Skin epidermis (tissue), 12 donors: ENCODE measurements at regions not wholly inside any gene's neighbourhood (a gene's known extent, or its start where the extent isn't known, plus 50 kb on each side); places are given as distances from the start of the nearest gene placed in this dataset.
"Not testable (repeated sequence)": the region's sequence is repeated elsewhere in the genome, so short reads cannot be mapped to it uniquely, and the experiment has no call there.

ENCODE experiments used
- H3K27ac ChIP-seq, 21 experiments: fragments of 200-600 bp; sonication (generic) in 11 of 21; one replicate each; pipeline ENCODE4 v1.5.0; 2020; ENCODE audit warnings: mild to moderate bottlenecking in 3 of 21, inconsistent platforms in 2 of 21, moderate library complexity in 2 of 21
- H3K4me3 ChIP-seq, 7 experiments: fragments of 200-600 bp; sonication (generic) in 2 of 7; one replicate each; pipeline ENCODE4 v1.5.0; 2020; ENCODE audit warnings: inconsistent platforms in 2 of 7, mild to moderate bottlenecking in 2 of 7, moderate library complexity in 1 of 7

DNA sequence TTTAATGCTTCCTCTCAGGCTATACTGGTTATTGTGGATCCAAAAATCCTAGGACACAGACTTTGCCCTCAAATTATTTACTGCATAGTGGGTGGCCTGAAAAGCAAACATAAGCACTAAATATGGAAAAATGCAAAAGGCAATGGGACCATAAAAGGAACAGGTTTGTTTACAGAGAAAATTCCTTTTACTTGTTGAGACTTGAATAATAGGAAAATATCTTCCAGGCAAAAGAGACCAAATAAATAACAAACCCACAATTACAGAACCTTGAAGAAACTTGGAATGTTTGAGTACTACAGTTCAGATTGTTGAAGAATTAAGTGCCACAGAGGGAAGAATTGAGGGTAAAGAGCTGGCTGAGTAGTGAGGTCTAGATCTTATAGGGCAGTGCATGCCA, 711.0 kb downstream of the C4orf33 start:
- Histone ChIP-seq H3K27ac (no peak overlapping the region), H3K4me3 (no peak overlapping the region)

DNA sequence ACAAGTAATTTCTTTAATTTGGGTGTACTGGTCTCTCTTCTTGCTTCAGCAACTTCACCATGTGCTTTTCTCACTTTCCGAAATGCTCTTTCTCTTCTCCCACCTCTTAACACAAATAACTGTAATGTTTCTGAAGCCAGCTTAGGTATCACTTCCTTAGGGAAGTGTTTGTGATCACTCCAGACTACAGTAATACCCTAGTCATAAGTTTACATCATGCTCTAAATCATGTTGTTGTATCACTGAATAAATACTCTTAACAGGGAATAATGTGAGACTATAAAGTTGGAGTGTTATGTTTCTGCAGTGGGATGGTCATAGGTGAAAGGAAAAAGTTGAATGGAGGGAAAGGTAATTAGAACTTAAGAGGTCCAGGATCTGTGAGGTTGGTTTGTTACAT, 712.3 kb downstream of the C4orf33 start:
- no peak overlapping the region for H3K4me3 ChIP-seq
- no peak overlapping the region for H3K27ac ChIP-seq

DNA sequence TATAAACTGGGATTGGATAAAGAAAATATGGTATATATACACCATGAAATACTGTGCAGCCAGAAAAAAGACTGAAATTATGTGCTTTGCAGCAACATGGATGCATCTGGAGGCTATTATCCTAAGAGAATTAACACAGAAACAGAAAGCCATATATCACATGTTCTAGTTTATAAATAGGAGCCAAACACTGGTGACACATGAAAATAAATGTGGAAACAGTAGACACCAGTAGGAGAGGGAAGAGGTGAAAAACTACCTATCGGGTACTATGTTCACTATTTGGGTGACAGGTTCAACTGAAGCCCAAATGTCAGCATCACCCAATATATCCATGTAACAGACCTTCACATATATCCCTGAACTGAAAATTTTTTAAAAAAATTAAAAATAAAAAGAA, 725.1 kb downstream of the C4orf33 start:
- H3K27ac ChIP-seq: no peak overlapping the region
- H3K4me3 ChIP-seq: no peak overlapping the region

DNA sequence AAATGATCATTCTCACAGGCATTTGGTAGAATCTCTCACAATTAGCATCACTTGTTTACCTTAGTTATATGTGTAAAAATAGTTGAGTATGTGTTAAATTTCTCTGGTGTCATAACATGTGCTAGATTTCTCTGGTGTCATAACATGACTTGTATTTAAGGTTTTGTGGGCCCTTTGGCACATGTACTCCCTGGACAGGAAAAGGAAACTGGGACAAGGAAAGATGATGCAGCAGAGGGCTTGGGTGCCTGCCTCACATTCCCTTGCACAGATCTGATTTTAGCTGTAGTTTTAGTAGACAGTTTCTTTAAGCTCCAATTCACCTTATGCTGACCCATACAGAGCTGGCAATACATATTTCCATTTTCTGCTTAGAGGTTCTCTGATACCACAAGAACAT, 726.0 kb downstream of the C4orf33 start:
- Histone ChIP-seq H3K27ac (no peak overlapping the region), H3K4me3 (no peak overlapping the region)

DNA sequence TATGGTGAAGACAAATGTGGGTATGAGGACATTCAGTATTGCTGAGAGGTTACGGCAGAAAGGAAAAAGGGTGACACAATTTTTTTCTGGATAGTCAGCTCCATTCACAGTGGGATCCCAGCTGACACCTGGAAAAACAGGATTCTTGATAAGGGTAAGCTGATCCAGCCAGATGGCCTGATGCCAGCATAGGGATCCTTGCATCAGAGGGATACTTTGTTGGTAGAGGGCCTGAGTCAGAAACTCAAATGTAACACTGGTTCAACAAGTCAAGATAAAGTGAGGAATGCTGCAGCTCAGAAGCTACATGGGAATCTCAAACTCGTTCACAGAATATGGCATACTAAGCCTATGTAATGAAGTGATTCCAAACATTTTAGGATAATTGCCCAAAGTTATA, 726.7 kb downstream of the C4orf33 start:
- Histone ChIP-seq H3K4me3 (no peak overlapping the region), H3K27ac (no peak overlapping the region)

GRCh38 chr4:129823105-129823504, 727.2 kb downstream of the C4orf33 start:
- H3K4me3 ChIP-seq: no peak overlapping the region
- H3K27ac ChIP-seq: no peak overlapping the region

DNA sequence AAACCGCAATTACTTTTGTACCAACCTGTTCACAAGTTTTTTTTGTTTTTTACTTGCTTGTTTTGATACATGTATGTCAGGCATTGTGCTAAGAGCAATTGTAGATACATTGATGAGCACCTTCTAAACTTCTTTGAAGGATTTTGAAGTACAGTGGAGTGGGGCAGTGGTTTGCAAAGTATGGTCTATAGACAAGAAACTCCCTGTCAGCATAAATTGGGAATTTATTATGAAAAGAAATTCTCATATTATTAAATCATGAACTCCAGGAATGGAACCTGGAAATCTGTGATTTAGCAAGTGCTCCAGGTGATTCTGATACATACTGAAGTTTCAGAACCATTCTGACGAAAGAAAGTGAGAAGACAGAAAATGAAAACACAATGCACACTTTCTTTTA, 733.4 kb downstream of the C4orf33 start:
- no peak overlapping the region for H3K4me3 ChIP-seq
- H3K27ac ChIP-seq: no peak overlapping the region

GRCh38 chr4:129839687-129840086, 743.7 kb downstream of the C4orf33 start:
- Histone ChIP-seq H3K27ac (no peak overlapping the region), H3K4me3 (no peak overlapping the region)

GRCh38 chr4:129842096-129842495, 746.1 kb downstream of the C4orf33 start:
- H3K27ac ChIP-seq: no peak overlapping the region
- no peak overlapping the region for H3K4me3 ChIP-seq

- no peak overlapping the region for H3K27ac ChIP-seq
Measured at GRCh38 chr4:129852434-129852833, 756.5 kb downstream of the C4orf33 start.

GRCh38 chr4:129853685-129854467, 757.9 kb downstream of the C4orf33 start:
- not testable (repeated sequence) for H3K27ac ChIP-seq
- H3K4me3 ChIP-seq: peak overlapping the region in 1 of 7 experiments; percentile 19

More at GRCh38 chr4:129852434-129852833, 756.5 kb downstream of the C4orf33 start:
- no peak overlapping the region for H3K4me3 ChIP-seq

- H3K27ac ChIP-seq: no peak overlapping the region
- H3K4me3 ChIP-seq: no peak overlapping the region
Measured at GRCh38 chr4:129862461-129862860, 766.5 kb downstream of the C4orf33 start.

DNA sequence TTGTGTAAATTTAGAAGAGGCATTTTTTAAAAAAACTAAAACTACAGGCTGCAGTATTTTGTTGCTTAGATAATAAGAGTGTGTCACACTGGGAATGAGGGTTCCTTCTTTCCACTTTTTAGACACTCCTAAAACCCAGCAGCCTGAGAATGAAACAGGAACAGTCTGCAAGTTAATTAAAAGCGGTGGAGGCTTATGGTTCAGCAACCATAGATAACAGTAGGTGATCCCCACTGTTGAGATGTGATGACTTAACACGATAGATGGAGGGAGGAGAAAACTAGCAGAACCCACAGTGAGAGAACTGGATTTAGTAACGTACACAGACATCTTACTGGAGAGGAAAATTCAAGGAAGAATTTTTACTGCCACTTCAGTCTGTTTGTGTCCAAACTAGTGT, 767.3 kb downstream of the C4orf33 start:
- H3K27ac ChIP-seq: no peak overlapping the region
- H3K4me3 ChIP-seq: no peak overlapping the region

GRCh38 chr4:129883996-129884395, 788.0 kb downstream of the C4orf33 start:
- Histone ChIP-seq H3K4me3 (no peak overlapping the region), H3K27ac (no peak overlapping the region)

DNA sequence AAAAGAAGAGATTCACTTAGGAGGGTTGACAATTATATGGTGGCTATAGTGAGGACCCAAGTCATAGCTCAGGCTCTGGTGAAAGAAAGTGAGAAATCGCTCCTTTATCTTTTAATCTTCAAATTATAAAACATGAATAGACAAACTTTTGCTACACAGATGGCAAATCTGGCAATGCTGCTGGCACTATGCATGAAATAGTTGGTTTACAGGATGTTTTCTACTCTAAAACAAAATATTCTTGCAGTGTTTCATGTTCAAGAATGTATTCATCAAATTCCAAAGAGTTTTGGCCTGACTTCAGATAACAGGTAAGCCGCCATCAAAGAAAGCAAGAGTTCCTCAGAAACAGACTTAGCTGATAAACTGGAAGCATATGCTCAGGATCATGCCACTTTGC, 801.2 kb downstream of the C4orf33 start:
- Histone ChIP-seq H3K27ac (no peak overlapping the region), H3K4me3 (no peak overlapping the region)

- Histone ChIP-seq H3K4me3 (no peak overlapping the region), H3K27ac (no peak overlapping the region)
Measured at GRCh38 chr4:129899849-129900248, 803.9 kb downstream of the C4orf33 start.

GRCh38 chr4:129900430-129900953, 804.5 kb downstream of the C4orf33 start:
- no peak overlapping the region for H3K27ac ChIP-seq
- no peak overlapping the region for H3K4me3 ChIP-seq

DNA sequence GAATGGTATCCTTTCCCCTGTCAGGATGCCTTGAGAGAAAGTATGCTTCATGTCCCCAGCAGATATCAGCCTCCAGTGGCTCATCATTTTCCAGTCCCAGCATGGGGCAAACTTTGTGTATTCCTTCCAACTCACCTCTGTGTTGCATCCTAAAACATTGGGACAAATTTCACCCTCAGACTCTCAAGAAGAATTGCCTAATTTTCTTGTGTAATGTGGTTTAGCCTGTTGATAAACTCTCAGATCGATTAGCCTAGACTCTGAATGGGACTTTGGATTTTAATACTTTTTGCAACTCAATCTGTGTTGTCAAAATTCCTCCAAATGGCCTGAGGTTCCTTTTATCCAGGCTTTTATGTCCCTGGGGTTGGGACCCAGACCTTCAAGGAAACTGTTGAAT, 805.3 kb downstream of the C4orf33 start:
- Histone ChIP-seq H3K27ac (no peak overlapping the region), H3K4me3 (no peak overlapping the region)

DNA sequence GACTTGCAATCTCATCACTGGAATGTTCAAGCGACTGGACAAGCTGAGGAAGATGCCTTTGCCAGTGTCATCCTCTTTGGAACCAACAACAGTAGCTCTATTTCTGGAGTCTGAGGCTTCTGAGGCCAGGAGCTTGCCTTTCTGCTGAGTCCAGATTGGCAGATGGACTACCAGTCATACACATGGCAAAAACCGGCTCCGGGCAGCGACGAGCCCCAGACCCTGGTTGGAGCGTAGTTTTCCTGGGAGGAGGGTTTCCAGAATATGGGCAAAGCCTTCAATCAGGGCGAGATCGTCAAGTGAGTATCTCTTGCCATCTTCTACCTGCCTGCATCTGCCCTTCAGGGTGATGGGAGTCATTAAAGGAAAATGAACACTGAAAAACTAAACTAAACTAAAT, 807.9 kb downstream of the C4orf33 start:
- Histone ChIP-seq H3K27ac (no peak overlapping the region), H3K4me3 (no peak overlapping the region)

GRCh38 chr4:129905256-129905655, 809.3 kb downstream of the C4orf33 start:
- Histone ChIP-seq H3K4me3 (no peak overlapping the region), H3K27ac (no peak overlapping the region)

- Histone ChIP-seq H3K4me3 (no peak overlapping the region), H3K27ac (no peak overlapping the region)
Measured at GRCh38 chr4:129908117-129908516, 812.2 kb downstream of the C4orf33 start.

DNA sequence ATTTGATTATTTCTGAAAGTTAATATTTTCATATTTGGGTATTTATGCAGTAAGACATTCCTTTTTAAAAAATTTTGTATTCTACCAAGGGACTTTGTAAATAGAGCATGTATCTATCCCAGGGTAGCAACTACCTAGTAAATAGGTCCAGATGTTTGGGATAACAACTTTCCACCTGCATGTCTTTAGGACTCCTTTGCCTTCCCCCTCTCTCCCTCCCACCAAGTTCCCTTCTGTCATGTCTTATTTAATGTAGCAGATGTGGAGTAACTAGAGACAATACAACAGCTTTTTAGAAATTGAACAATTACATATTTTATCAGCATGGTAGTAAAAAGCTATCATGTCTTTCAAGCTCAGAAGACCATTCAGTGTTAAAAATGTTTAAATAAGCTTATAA, 821.0 kb downstream of the C4orf33 start:
- no peak overlapping the region for H3K27ac ChIP-seq
- H3K4me3 ChIP-seq: no peak overlapping the region
